IMR-90 (cell line): ENCODE measurements at regions not wholly inside any gene's neighbourhood (a gene's known extent, or its start where the extent isn't known, plus 50 kb on each side); places are given as distances from the start of the nearest gene placed in this dataset.

Source experiments
- ATAC-seq: fragments of 200-7000 bp; cut with Tn5 transposase; 2 replicates; pipeline ENCODE4 v1.9.1; 2020; ENCODE audit warnings: low read depth, mild to moderate bottlenecking, moderate library complexity
- BruUV-seq: library from RNA; stranded (reverse); fragments of 400-500 nt; replicated peaks from 2 replicates; lab custom pipeline; 2021; lab: Mats Ljungman, UMichigan
- CTCF ChIA-PET: fragments of 300-600 bp; formaldehyde crosslinking; extraction: SDS; loops from one replicate; lab custom pipeline; 2021; ENCODE audit warnings: antibody characterized with exemption; lab: Yijun Ruan, JAX
- POLR2A ChIA-PET: fragments of 300-600 bp; sonication (Branson Sonifier 250); formaldehyde crosslinking; loops from one replicate; lab custom pipeline; 2022; ENCODE audit warnings: antibody characterized with exemption; ENCODE audit not compliant: unreplicated experiment; lab: Charles Lee
- DNase-seq: peaks from one replicate; pipeline ENCODE4 v3.0.0; 2013
- H2AFZ ChIP-seq: replicated peaks from 2 replicates; pipeline ENCODE3; 2013; ENCODE audit warnings: low read length, mild to moderate bottlenecking; ENCODE audit not compliant: poor library complexity
- H2AK5ac ChIP-seq: 2 replicates; pipeline ENCODE4 v1.6.1; 2013; ENCODE audit warnings: low read depth, low read length, inconsistent platforms
- H2AK9ac ChIP-seq: replicated peaks from 2 replicates; pipeline ENCODE3; 2013; ENCODE audit warnings: mild to moderate bottlenecking, low read depth, low read length, moderate library complexity; ENCODE audit not compliant: poor library complexity
- H2BK120ac ChIP-seq: 2 replicates; pipeline ENCODE4 v1.6.1; 2013; ENCODE audit warnings: low read depth, low read length, inconsistent platforms
- H2BK15ac ChIP-seq: 3 replicates; pipeline ENCODE4 v1.6.1; 2013; ENCODE audit warnings: low read depth, low read length, inconsistent platforms
- H2BK20ac ChIP-seq: 2 replicates; pipeline ENCODE4 v1.6.1; 2013; ENCODE audit warnings: low read depth, mild to moderate bottlenecking, inconsistent platforms, low read length, moderate library complexity
- H2BK5ac ChIP-seq: 2 replicates; pipeline ENCODE4 v1.6.1; 2013; ENCODE audit warnings: mild to moderate bottlenecking, low read depth, low read length, inconsistent platforms; ENCODE audit not compliant: poor library complexity, severe bottlenecking
- H3K14ac ChIP-seq: replicated peaks from 2 replicates; pipeline ENCODE4 v1.6.1; 2013; ENCODE audit warnings: low read depth, low read length, inconsistent platforms
- H3K18ac ChIP-seq: 2 replicates; pipeline ENCODE4 v1.6.1; 2013; ENCODE audit warnings: low read depth, low read length, control low read depth
- H3K23ac ChIP-seq: 2 replicates; pipeline ENCODE4 v1.6.1; 2013; ENCODE audit warnings: low read depth, low read length, inconsistent platforms
- H3K27ac ChIP-seq: 2 replicates; pipeline ENCODE4 v1.5.1; 2013; ENCODE audit warnings: mild to moderate bottlenecking, control low read depth, low read length; ENCODE audit not compliant: insufficient read depth
- H3K27me3 ChIP-seq: 2 replicates; pipeline ENCODE4 v1.6.1; 2013; ENCODE audit warnings: low read length; ENCODE audit not compliant: control insufficient read depth, insufficient read depth
- H3K36me3 ChIP-seq: 2 replicates; pipeline ENCODE4 v1.6.1; 2013; ENCODE audit warnings: low read length, mixed read lengths; ENCODE audit not compliant: control insufficient read depth, insufficient read depth
- H3K4ac ChIP-seq: 2 replicates; pipeline ENCODE4 v1.6.1; 2013; ENCODE audit warnings: low read depth, low read length, inconsistent platforms
- H3K4me1 ChIP-seq: 2 replicates; pipeline ENCODE4 v1.6.1; 2013; ENCODE audit warnings: low read length, mixed read lengths; ENCODE audit not compliant: control insufficient read depth, insufficient read depth
- H3K4me2 ChIP-seq: 2 replicates; pipeline ENCODE4 v1.6.1; 2013; ENCODE audit warnings: low read depth, mild to moderate bottlenecking, control low read depth, low read length, moderate library complexity
- H3K4me3 ChIP-seq: 2 replicates; pipeline ENCODE4 v1.5.1; 2013; ENCODE audit warnings: low read depth, mild to moderate bottlenecking, control low read depth, low read length, moderate library complexity; ENCODE audit not compliant: insufficient read depth
- H3K56ac ChIP-seq: 2 replicates; pipeline ENCODE4 v1.6.1; 2013; ENCODE audit warnings: low read length, inconsistent platforms; ENCODE audit not compliant: insufficient read depth; ENCODE audit errors: extremely low read depth
- H3K79me1 ChIP-seq, 2 experiments: 2 replicates each; pipeline ENCODE4 v1.6.1; 2013; ENCODE audit warnings: low read length in 2 of 2, inconsistent platforms in 1 of 2, low read depth in 1 of 2
- H3K9ac ChIP-seq: 2 replicates; pipeline ENCODE4 v1.6.1; 2013; ENCODE audit warnings: low read depth, low read length, control low read depth
- H3K9me1 ChIP-seq: 2 replicates; pipeline ENCODE4 v1.6.1; 2013; ENCODE audit warnings: low read length, inconsistent platforms; ENCODE audit not compliant: insufficient read depth
- H3K9me3 ChIP-seq: 2 replicates; pipeline ENCODE4 v1.6.1; 2013; ENCODE audit warnings: low read length; ENCODE audit not compliant: control insufficient read depth, insufficient read depth
- H4K20me1 ChIP-seq: 2 replicates; pipeline ENCODE4 v1.6.1; 2013; ENCODE audit warnings: low read length, inconsistent platforms; ENCODE audit not compliant: insufficient read depth
- H4K5ac ChIP-seq: 2 replicates; pipeline ENCODE4 v1.6.1; 2013; ENCODE audit warnings: mild to moderate bottlenecking, low read depth, low read length, control low read depth
- H4K8ac ChIP-seq, 2 experiments: 2 replicates each; pipeline ENCODE4 v1.6.1; 2013; ENCODE audit warnings: low read depth in 2 of 2, low read length in 2 of 2, control low read depth in 1 of 2, inconsistent platforms in 1 of 2
- H4K91ac ChIP-seq: 2 replicates; pipeline ENCODE4 v1.6.1; 2013; ENCODE audit warnings: low read depth, low read length, inconsistent platforms; ENCODE audit not compliant: insufficient read depth
- BHLHE40 ChIP-seq: fragments of 150-350 bp; IDR thresholded peaks from 2 replicates; pipeline ENCODE4 v1.6.1; 2016; ENCODE audit warnings: mild to moderate bottlenecking, low read depth, low read length
- CEBPB ChIP-seq: IDR thresholded peaks from 2 replicates; pipeline ENCODE4 v1.6.1; 2012; ENCODE audit warnings: low read depth, low read length, improper control_type of control experiment
- CHD1 ChIP-seq: IDR thresholded peaks from 2 replicates; pipeline ENCODE4 v1.6.1; 2012; ENCODE audit warnings: low read depth, low read length, improper control_type of control experiment
- FOS ChIP-seq: fragments of 150-350 bp; IDR thresholded peaks from 2 replicates; pipeline ENCODE4 v1.6.1; 2016; ENCODE audit warnings: low read depth, low read length
- MAFK ChIP-seq: IDR thresholded peaks from 2 replicates; pipeline ENCODE4 v1.6.1; 2012; ENCODE audit warnings: low read depth, low read length, improper control_type of control experiment
- MAZ ChIP-seq: IDR thresholded peaks from 2 replicates; pipeline ENCODE4 v1.6.1; 2012; ENCODE audit warnings: low read depth, mild to moderate bottlenecking, low read length, improper control_type of control experiment, moderate library complexity, borderline replicate concordance
- MXI1 ChIP-seq: IDR thresholded peaks from 2 replicates; pipeline ENCODE4 v1.6.1; 2012; ENCODE audit warnings: low read depth, mild to moderate bottlenecking, low read length, moderate library complexity, borderline replicate concordance
- NFE2L2 ChIP-seq: fragments of 150-350 bp; IDR thresholded peaks from 2 replicates; pipeline ENCODE4 v1.6.1; 2016; ENCODE audit warnings: low read depth, mild to moderate bottlenecking, low read length
- POLR2A ChIP-seq: IDR thresholded peaks from 2 replicates; pipeline ENCODE4 v1.6.1; 2012; ENCODE audit warnings: mild to moderate bottlenecking, low read depth, low read length
- RAD21 ChIP-seq: IDR thresholded peaks from 2 replicates; pipeline ENCODE4 v1.6.1; 2012; ENCODE audit warnings: low read length, improper control_type of control experiment
- RCOR1 ChIP-seq: IDR thresholded peaks from 2 replicates; pipeline ENCODE4 v1.6.1; 2012; ENCODE audit warnings: mild to moderate bottlenecking, low read length, improper control_type of control experiment; ENCODE audit not compliant: insufficient replicate concordance
- RFX5 ChIP-seq: IDR thresholded peaks from 2 replicates; pipeline ENCODE4 v1.8.0; 2012; ENCODE audit warnings: low read depth, mild to moderate bottlenecking, low read length, moderate library complexity
- SMC3 ChIP-seq: fragments of 150-350 bp; IDR thresholded peaks from 2 replicates; pipeline ENCODE4 v1.6.1; 2016; ENCODE audit warnings: low read depth, mild to moderate bottlenecking, antibody characterized with exemption, low read length, moderate library complexity
- WGBS, 2 experiments: methylation state at CpG; one replicate each; pipeline versions ENCODE4 v1.1.5 to v1.1.7; 2013; ENCODE audit warnings: missing lambda C conversion rate in 2 of 2; ENCODE audit not compliant: insufficient read length in 1 of 2; ENCODE audit errors: extremely low coverage in 2 of 2; 5-methylcytosine and 5-hydroxymethylcytosine counted together
- dilution Hi-C: fragments of 300-500 bp; cut with HindIII; formaldehyde crosslinking; loops from one replicate; pipeline ENCODE4 v1.14.3; 2018; ENCODE audit warnings: low sequenced_read_pairs; ENCODE audit not compliant: unreplicated experiment
- in situ Hi-C: fragments of 300-500 bp; cut with MboI; formaldehyde crosslinking; loops from 3 replicates; pipeline ENCODE4 v1.14.3; 2019; ENCODE audit warnings: low sequenced_read_pairs, inconsistent platforms, mixed read lengths
- intact Hi-C: fragments of 100-400 bp; cut with micrococcal nuclease; formaldehyde crosslinking; loops from 2 replicates; pipeline ENCODE4 v1.10.0; 2022
- TF ChIP-seq, protein P1 (sequence below): fragments of 150-350 bp; IDR thresholded peaks from 2 replicates; pipeline ENCODE4 v1.6.1; 2016; ENCODE audit warnings: low read depth, mild to moderate bottlenecking, low read length, moderate library complexity, borderline replicate concordance
- TF ChIP-seq, protein P2 (sequence below): fragments of 150-350 bp; IDR thresholded peaks from 2 replicates; pipeline ENCODE4 v1.6.1; 2017; ENCODE audit warnings: mild to moderate bottlenecking, antibody characterized with exemption, low read length, low read depth
- TF ChIP-seq, protein P3 (sequence below): conservative IDR thresholded peaks from 2 replicates; pipeline ENCODE4 v1.5.1; 2012; ENCODE audit warnings: mild to moderate bottlenecking, low read depth, low read length, improper control_type of control experiment

DNA sequence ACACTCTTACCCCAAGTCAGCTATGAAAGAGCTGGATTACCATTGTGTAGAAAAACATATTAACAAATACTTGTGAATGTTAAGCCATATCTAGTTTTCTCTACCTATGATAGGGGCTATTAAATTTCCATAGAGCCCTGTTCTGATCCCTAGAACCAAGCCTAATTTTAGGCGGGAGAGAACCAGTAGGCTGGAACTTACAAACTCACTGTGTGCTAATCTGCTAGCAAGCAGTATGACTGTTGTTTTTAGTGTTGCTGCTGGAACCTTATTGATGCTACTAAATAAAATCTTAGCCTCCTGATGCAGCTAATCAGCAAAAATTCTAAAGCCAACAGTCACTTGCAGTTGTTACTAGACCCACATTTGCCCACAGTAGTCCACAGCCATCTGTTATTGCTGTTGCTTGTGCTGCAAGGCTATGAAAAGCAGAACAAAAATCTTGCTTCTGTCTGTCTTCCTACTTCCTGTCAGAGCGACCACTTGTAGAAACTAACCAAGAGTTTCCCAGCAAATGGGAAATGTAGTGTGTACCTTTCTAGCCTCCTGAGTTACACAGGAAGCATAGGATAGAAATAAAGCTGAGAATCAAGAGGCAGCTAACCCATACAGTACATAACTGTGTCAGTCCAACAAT is 368.4 kb downstream of the ARL4A start:
- no CpG with 5 or more reads among the region's 2 CpGs for WGBS, 2 experiments

More for the DNA sequence above, 368.4 kb downstream of the ARL4A start:
- Histone ChIP-seq H3K4me1 (peaks cover 4% of the 10 kb centered on the region; the same call in 1 of the 2 replicates), H3K9me3 (no peaks in the 10 kb centered on the region), H2AK9ac (no peak overlapping the region), H3K56ac (no peak overlapping the region), H3K4me2 (no peak overlapping the region), H3K79me1 (no peaks in the 10 kb centered on the region), H2BK20ac (peak overlapping the region; percentile 43; the same call in 1 of the 2 replicates), H3K18ac (peak overlapping the region; percentile 73; the same call in 1 of the 2 replicates), H2BK15ac (peak overlapping the region; percentile 94; the same call in 2 of the 3 replicates), H2AFZ (peak overlapping the region; percentile 15), H3K36me3 (no peaks in the 10 kb centered on the region), H3K9ac (no peak overlapping the region), H2AK5ac (0 out of 2 replicates have a peak overlapping the region, but pooled peaks have one; percentile 31), H3K27me3 (no peaks in the 10 kb centered on the region), H3K14ac (no peak overlapping the region), H3K27ac (no peak overlapping the region), H4K8ac (peak overlapping the region; percentile 33 to 38; a peak in 3 of 4 replicates), H3K9me1 (no peaks in the 10 kb centered on the region), H3K4me3 (no peak overlapping the region), H3K23ac (no peak overlapping the region; the same call in 1 of the 2 replicates), H4K5ac (peak overlapping the region; percentile 81; the same call in 1 of the 2 replicates), H4K20me1 (no peaks in the 10 kb centered on the region), H3K4ac (peak overlapping the region; percentile 0; the same call in 1 of the 2 replicates), H4K91ac (peak overlapping the region; percentile 71), H2BK120ac (peak overlapping the region; percentile 73), H2BK5ac (no peak overlapping the region)
- POLR2A ChIA-PET: no interaction called here
- intact Hi-C loops (no loop called here), dilution Hi-C loops (no loop called here), in situ Hi-C loops (no loop called here)
- ATAC-seq (no peak), DNase-seq (no peak)
- CTCF ChIA-PET: no interaction called here
- TF ChIP-seq, protein P1, sequence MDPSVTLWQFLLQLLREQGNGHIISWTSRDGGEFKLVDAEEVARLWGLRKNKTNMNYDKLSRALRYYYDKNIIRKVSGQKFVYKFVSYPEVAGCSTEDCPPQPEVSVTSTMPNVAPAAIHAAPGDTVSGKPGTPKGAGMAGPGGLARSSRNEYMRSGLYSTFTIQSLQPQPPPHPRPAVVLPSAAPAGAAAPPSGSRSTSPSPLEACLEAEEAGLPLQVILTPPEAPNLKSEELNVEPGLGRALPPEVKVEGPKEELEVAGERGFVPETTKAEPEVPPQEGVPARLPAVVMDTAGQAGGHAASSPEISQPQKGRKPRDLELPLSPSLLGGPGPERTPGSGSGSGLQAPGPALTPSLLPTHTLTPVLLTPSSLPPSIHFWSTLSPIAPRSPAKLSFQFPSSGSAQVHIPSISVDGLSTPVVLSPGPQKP: no peak
- TF ChIP-seq CHD1: no peak
- TF ChIP-seq CEBPB: no peak
- TF ChIP-seq MXI1: no peak
- TF ChIP-seq RAD21: no peak
- TF ChIP-seq MAZ: no peak
- TF ChIP-seq, protein P2, sequence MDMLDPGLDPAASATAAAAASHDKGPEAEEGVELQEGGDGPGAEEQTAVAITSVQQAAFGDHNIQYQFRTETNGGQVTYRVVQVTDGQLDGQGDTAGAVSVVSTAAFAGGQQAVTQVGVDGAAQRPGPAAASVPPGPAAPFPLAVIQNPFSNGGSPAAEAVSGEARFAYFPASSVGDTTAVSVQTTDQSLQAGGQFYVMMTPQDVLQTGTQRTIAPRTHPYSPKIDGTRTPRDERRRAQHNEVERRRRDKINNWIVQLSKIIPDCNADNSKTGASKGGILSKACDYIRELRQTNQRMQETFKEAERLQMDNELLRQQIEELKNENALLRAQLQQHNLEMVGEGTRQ: no peak
- no peak for TF ChIP-seq SMC3
- no peak for TF ChIP-seq NFE2L2
- TF ChIP-seq RFX5: no peak
- TF ChIP-seq, protein P3, sequence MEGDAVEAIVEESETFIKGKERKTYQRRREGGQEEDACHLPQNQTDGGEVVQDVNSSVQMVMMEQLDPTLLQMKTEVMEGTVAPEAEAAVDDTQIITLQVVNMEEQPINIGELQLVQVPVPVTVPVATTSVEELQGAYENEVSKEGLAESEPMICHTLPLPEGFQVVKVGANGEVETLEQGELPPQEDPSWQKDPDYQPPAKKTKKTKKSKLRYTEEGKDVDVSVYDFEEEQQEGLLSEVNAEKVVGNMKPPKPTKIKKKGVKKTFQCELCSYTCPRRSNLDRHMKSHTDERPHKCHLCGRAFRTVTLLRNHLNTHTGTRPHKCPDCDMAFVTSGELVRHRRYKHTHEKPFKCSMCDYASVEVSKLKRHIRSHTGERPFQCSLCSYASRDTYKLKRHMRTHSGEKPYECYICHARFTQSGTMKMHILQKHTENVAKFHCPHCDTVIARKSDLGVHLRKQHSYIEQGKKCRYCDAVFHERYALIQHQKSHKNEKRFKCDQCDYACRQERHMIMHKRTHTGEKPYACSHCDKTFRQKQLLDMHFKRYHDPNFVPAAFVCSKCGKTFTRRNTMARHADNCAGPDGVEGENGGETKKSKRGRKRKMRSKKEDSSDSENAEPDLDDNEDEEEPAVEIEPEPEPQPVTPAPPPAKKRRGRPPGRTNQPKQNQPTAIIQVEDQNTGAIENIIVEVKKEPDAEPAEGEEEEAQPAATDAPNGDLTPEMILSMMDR: no peak
- TF ChIP-seq RCOR1: no peak
- no peak for TF ChIP-seq FOS
- TF ChIP-seq POLR2A: no peak
- no peak for TF ChIP-seq MAFK
- TF ChIP-seq BHLHE40: no peak
- no TSS peak for BruUV-seq
